IMR-90 (cell line): ENCODE measurements at regions not wholly inside any gene's neighbourhood (a gene's known extent, or its start where the extent isn't known, plus 50 kb on each side); places are given as distances from the start of the nearest gene placed in this dataset.
A peak's percentile ranks its signal among the peaks of the same experiment; 100 is the strongest.

Experiments used
- ATAC-seq: fragments of 200-7000 bp; cut with Tn5 transposase; 2 replicates; pipeline ENCODE4 v1.9.1; 2020; ENCODE audit warnings: low read depth, mild to moderate bottlenecking, moderate library complexity
- BruUV-seq: library from RNA; stranded (reverse); fragments of 400-500 nt; replicated peaks from 2 replicates; lab custom pipeline; 2021; lab: Mats Ljungman, UMichigan
- CTCF ChIA-PET: fragments of 300-600 bp; formaldehyde crosslinking; extraction: SDS; loops from one replicate; lab custom pipeline; 2021; ENCODE audit warnings: antibody characterized with exemption; lab: Yijun Ruan, JAX
- POLR2A ChIA-PET: fragments of 300-600 bp; sonication (Branson Sonifier 250); formaldehyde crosslinking; loops from one replicate; lab custom pipeline; 2022; ENCODE audit warnings: antibody characterized with exemption; ENCODE audit not compliant: unreplicated experiment; lab: Charles Lee
- DNase-seq: peaks from one replicate; pipeline ENCODE4 v3.0.0; 2013
- H2AFZ ChIP-seq: replicated peaks from 2 replicates; pipeline ENCODE3; 2013; ENCODE audit warnings: low read length, mild to moderate bottlenecking; ENCODE audit not compliant: poor library complexity
- H2AK5ac ChIP-seq: 2 replicates; pipeline ENCODE4 v1.6.1; 2013; ENCODE audit warnings: low read depth, low read length, inconsistent platforms
- H2AK9ac ChIP-seq: replicated peaks from 2 replicates; pipeline ENCODE3; 2013; ENCODE audit warnings: mild to moderate bottlenecking, low read depth, low read length, moderate library complexity; ENCODE audit not compliant: poor library complexity
- H2BK120ac ChIP-seq: 2 replicates; pipeline ENCODE4 v1.6.1; 2013; ENCODE audit warnings: low read depth, low read length, inconsistent platforms
- H2BK15ac ChIP-seq: 3 replicates; pipeline ENCODE4 v1.6.1; 2013; ENCODE audit warnings: low read depth, low read length, inconsistent platforms
- H2BK20ac ChIP-seq: 2 replicates; pipeline ENCODE4 v1.6.1; 2013; ENCODE audit warnings: low read depth, mild to moderate bottlenecking, inconsistent platforms, low read length, moderate library complexity
- H2BK5ac ChIP-seq: 2 replicates; pipeline ENCODE4 v1.6.1; 2013; ENCODE audit warnings: mild to moderate bottlenecking, low read depth, low read length, inconsistent platforms; ENCODE audit not compliant: poor library complexity, severe bottlenecking
- H3K14ac ChIP-seq: replicated peaks from 2 replicates; pipeline ENCODE4 v1.6.1; 2013; ENCODE audit warnings: low read depth, low read length, inconsistent platforms
- H3K18ac ChIP-seq: 2 replicates; pipeline ENCODE4 v1.6.1; 2013; ENCODE audit warnings: low read depth, low read length, control low read depth
- H3K23ac ChIP-seq: 2 replicates; pipeline ENCODE4 v1.6.1; 2013; ENCODE audit warnings: low read depth, low read length, inconsistent platforms
- H3K27ac ChIP-seq: 2 replicates; pipeline ENCODE4 v1.5.1; 2013; ENCODE audit warnings: mild to moderate bottlenecking, control low read depth, low read length; ENCODE audit not compliant: insufficient read depth
- H3K27me3 ChIP-seq: 2 replicates; pipeline ENCODE4 v1.6.1; 2013; ENCODE audit warnings: low read length; ENCODE audit not compliant: control insufficient read depth, insufficient read depth
- H3K36me3 ChIP-seq: 2 replicates; pipeline ENCODE4 v1.6.1; 2013; ENCODE audit warnings: low read length, mixed read lengths; ENCODE audit not compliant: control insufficient read depth, insufficient read depth
- H3K4ac ChIP-seq: 2 replicates; pipeline ENCODE4 v1.6.1; 2013; ENCODE audit warnings: low read depth, low read length, inconsistent platforms
- H3K4me1 ChIP-seq: 2 replicates; pipeline ENCODE4 v1.6.1; 2013; ENCODE audit warnings: low read length, mixed read lengths; ENCODE audit not compliant: control insufficient read depth, insufficient read depth
- H3K4me2 ChIP-seq: 2 replicates; pipeline ENCODE4 v1.6.1; 2013; ENCODE audit warnings: low read depth, mild to moderate bottlenecking, control low read depth, low read length, moderate library complexity
- H3K4me3 ChIP-seq: 2 replicates; pipeline ENCODE4 v1.5.1; 2013; ENCODE audit warnings: low read depth, mild to moderate bottlenecking, control low read depth, low read length, moderate library complexity; ENCODE audit not compliant: insufficient read depth
- H3K56ac ChIP-seq: 2 replicates; pipeline ENCODE4 v1.6.1; 2013; ENCODE audit warnings: low read length, inconsistent platforms; ENCODE audit not compliant: insufficient read depth; ENCODE audit errors: extremely low read depth
- H3K79me1 ChIP-seq, 2 experiments: 2 replicates each; pipeline ENCODE4 v1.6.1; 2013; ENCODE audit warnings: low read length in 2 of 2, inconsistent platforms in 1 of 2, low read depth in 1 of 2
- H3K9ac ChIP-seq: 2 replicates; pipeline ENCODE4 v1.6.1; 2013; ENCODE audit warnings: low read depth, low read length, control low read depth
- H3K9me1 ChIP-seq: 2 replicates; pipeline ENCODE4 v1.6.1; 2013; ENCODE audit warnings: low read length, inconsistent platforms; ENCODE audit not compliant: insufficient read depth
- H3K9me3 ChIP-seq: 2 replicates; pipeline ENCODE4 v1.6.1; 2013; ENCODE audit warnings: low read length; ENCODE audit not compliant: control insufficient read depth, insufficient read depth
- H4K20me1 ChIP-seq: 2 replicates; pipeline ENCODE4 v1.6.1; 2013; ENCODE audit warnings: low read length, inconsistent platforms; ENCODE audit not compliant: insufficient read depth
- H4K5ac ChIP-seq: 2 replicates; pipeline ENCODE4 v1.6.1; 2013; ENCODE audit warnings: mild to moderate bottlenecking, low read depth, low read length, control low read depth
- H4K8ac ChIP-seq, 2 experiments: 2 replicates each; pipeline ENCODE4 v1.6.1; 2013; ENCODE audit warnings: low read depth in 2 of 2, low read length in 2 of 2, control low read depth in 1 of 2, inconsistent platforms in 1 of 2
- H4K91ac ChIP-seq: 2 replicates; pipeline ENCODE4 v1.6.1; 2013; ENCODE audit warnings: low read depth, low read length, inconsistent platforms; ENCODE audit not compliant: insufficient read depth
- BHLHE40 ChIP-seq: fragments of 150-350 bp; IDR thresholded peaks from 2 replicates; pipeline ENCODE4 v1.6.1; 2016; ENCODE audit warnings: mild to moderate bottlenecking, low read depth, low read length
- CEBPB ChIP-seq: IDR thresholded peaks from 2 replicates; pipeline ENCODE4 v1.6.1; 2012; ENCODE audit warnings: low read depth, low read length, improper control_type of control experiment
- CHD1 ChIP-seq: IDR thresholded peaks from 2 replicates; pipeline ENCODE4 v1.6.1; 2012; ENCODE audit warnings: low read depth, low read length, improper control_type of control experiment
- ELK1 ChIP-seq: fragments of 150-350 bp; IDR thresholded peaks from 2 replicates; pipeline ENCODE4 v1.6.1; 2016; ENCODE audit warnings: low read depth, mild to moderate bottlenecking, low read length, moderate library complexity, borderline replicate concordance
- FOS ChIP-seq: fragments of 150-350 bp; IDR thresholded peaks from 2 replicates; pipeline ENCODE4 v1.6.1; 2016; ENCODE audit warnings: low read depth, low read length
- MAFK ChIP-seq: IDR thresholded peaks from 2 replicates; pipeline ENCODE4 v1.6.1; 2012; ENCODE audit warnings: low read depth, low read length, improper control_type of control experiment
- MAZ ChIP-seq: IDR thresholded peaks from 2 replicates; pipeline ENCODE4 v1.6.1; 2012; ENCODE audit warnings: low read depth, mild to moderate bottlenecking, low read length, improper control_type of control experiment, moderate library complexity, borderline replicate concordance
- MXI1 ChIP-seq: IDR thresholded peaks from 2 replicates; pipeline ENCODE4 v1.6.1; 2012; ENCODE audit warnings: low read depth, mild to moderate bottlenecking, low read length, moderate library complexity, borderline replicate concordance
- NFE2L2 ChIP-seq: fragments of 150-350 bp; IDR thresholded peaks from 2 replicates; pipeline ENCODE4 v1.6.1; 2016; ENCODE audit warnings: low read depth, mild to moderate bottlenecking, low read length
- POLR2A ChIP-seq: IDR thresholded peaks from 2 replicates; pipeline ENCODE4 v1.6.1; 2012; ENCODE audit warnings: mild to moderate bottlenecking, low read depth, low read length
- RAD21 ChIP-seq: IDR thresholded peaks from 2 replicates; pipeline ENCODE4 v1.6.1; 2012; ENCODE audit warnings: low read length, improper control_type of control experiment
- RCOR1 ChIP-seq: IDR thresholded peaks from 2 replicates; pipeline ENCODE4 v1.6.1; 2012; ENCODE audit warnings: mild to moderate bottlenecking, low read length, improper control_type of control experiment; ENCODE audit not compliant: insufficient replicate concordance
- RFX5 ChIP-seq: IDR thresholded peaks from 2 replicates; pipeline ENCODE4 v1.8.0; 2012; ENCODE audit warnings: low read depth, mild to moderate bottlenecking, low read length, moderate library complexity
- SMC3 ChIP-seq: fragments of 150-350 bp; IDR thresholded peaks from 2 replicates; pipeline ENCODE4 v1.6.1; 2016; ENCODE audit warnings: low read depth, mild to moderate bottlenecking, antibody characterized with exemption, low read length, moderate library complexity
- WGBS, 2 experiments: methylation state at CpG; one replicate each; pipeline versions ENCODE4 v1.1.5 to v1.1.7; 2013; ENCODE audit warnings: missing lambda C conversion rate in 2 of 2; ENCODE audit not compliant: insufficient read length in 1 of 2; ENCODE audit errors: extremely low coverage in 2 of 2; 5-methylcytosine and 5-hydroxymethylcytosine counted together
- dilution Hi-C: fragments of 300-500 bp; cut with HindIII; formaldehyde crosslinking; loops from one replicate; pipeline ENCODE4 v1.14.3; 2018; ENCODE audit warnings: low sequenced_read_pairs; ENCODE audit not compliant: unreplicated experiment
- in situ Hi-C: fragments of 300-500 bp; cut with MboI; formaldehyde crosslinking; loops from 3 replicates; pipeline ENCODE4 v1.14.3; 2019; ENCODE audit warnings: low sequenced_read_pairs, inconsistent platforms, mixed read lengths
- intact Hi-C: fragments of 100-400 bp; cut with micrococcal nuclease; formaldehyde crosslinking; loops from 2 replicates; pipeline ENCODE4 v1.10.0; 2022
- TF ChIP-seq, protein P1 (sequence below): fragments of 150-350 bp; IDR thresholded peaks from 2 replicates; pipeline ENCODE4 v1.6.1; 2017; ENCODE audit warnings: mild to moderate bottlenecking, antibody characterized with exemption, low read length, low read depth
- TF ChIP-seq, protein P2 (sequence below): conservative IDR thresholded peaks from 2 replicates; pipeline ENCODE4 v1.5.1; 2012; ENCODE audit warnings: mild to moderate bottlenecking, low read depth, low read length, improper control_type of control experiment

DNA sequence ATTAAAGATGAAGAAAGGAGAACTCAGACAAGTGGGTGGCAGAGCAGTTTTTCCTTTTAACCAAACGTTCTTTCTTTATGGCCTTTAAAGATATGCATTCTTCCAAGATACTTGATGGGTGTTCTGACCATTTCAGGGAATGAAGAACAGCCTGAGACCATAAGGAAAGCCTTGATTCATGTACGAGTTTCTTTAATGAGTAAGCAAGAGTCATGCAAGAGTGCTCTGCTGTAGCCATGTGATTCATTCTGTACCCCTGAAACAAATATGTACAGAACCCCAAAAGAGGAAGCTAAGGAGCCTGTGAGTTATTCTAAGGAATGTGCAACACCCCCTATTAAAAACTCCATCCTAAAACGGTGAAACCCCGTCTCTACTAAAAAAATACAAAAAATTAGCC lies 372.8 kb downstream of the MTX2 start:
- ATAC-seq (no peak; the same call in 1 of the 2 replicates), DNase-seq (peak; percentile 51)
- in situ Hi-C loops: no loop called here
- Histone ChIP-seq H2AK9ac (no peak overlapping the region), H2BK5ac (no peak overlapping the region), H2BK15ac (no peak overlapping the region), H3K9me1 (no peaks in the 10 kb centered on the region), H3K23ac (no peak overlapping the region), H4K20me1 (no peaks in the 10 kb centered on the region), H3K27me3 (peaks cover 22% of the 10 kb centered on the region), H3K14ac (no peak overlapping the region), H3K4me1 (no peaks in the 10 kb centered on the region), H3K79me1 (no peaks in the 10 kb centered on the region), H3K36me3 (no peaks in the 10 kb centered on the region), H3K4ac (no peak overlapping the region), H4K8ac (no peak overlapping the region), H2BK120ac (no peak overlapping the region), H2AFZ (no peak overlapping the region), H2AK5ac (no peak overlapping the region), H3K9ac (no peak overlapping the region), H4K91ac (no peak overlapping the region), H3K18ac (no peak overlapping the region), H3K4me2 (no peak overlapping the region), H4K5ac (no peak overlapping the region), H3K27ac (no peak overlapping the region), H3K9me3 (no peaks in the 10 kb centered on the region), H2BK20ac (no peak overlapping the region), H3K4me3 (no peak overlapping the region), H3K56ac (no peak overlapping the region)
- BruUV-seq: no TSS peak
- POLR2A ChIA-PET: no interaction called here
- intact Hi-C loops: no loop called here
- dilution Hi-C loops: no loop called here
- 0% methylated on average over 1 of the region's 4 CpGs; no CpG with 5 or more reads in 1 of the 2 experiments for whole genome bisulfite sequencing, 2 experiments
- TF ChIP-seq RCOR1: no peak
- no peak for TF ChIP-seq RAD21
- TF ChIP-seq MXI1: no peak
- no peak for TF ChIP-seq MAFK
- TF ChIP-seq CEBPB: no peak
- TF ChIP-seq, protein P1, sequence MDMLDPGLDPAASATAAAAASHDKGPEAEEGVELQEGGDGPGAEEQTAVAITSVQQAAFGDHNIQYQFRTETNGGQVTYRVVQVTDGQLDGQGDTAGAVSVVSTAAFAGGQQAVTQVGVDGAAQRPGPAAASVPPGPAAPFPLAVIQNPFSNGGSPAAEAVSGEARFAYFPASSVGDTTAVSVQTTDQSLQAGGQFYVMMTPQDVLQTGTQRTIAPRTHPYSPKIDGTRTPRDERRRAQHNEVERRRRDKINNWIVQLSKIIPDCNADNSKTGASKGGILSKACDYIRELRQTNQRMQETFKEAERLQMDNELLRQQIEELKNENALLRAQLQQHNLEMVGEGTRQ: no peak
- no peak for TF ChIP-seq MAZ
- TF ChIP-seq FOS: no peak
- TF ChIP-seq RFX5: no peak
- no peak for TF ChIP-seq BHLHE40
- no peak for TF ChIP-seq SMC3
- no peak for TF ChIP-seq CHD1
- TF ChIP-seq POLR2A: no peak
- no peak for TF ChIP-seq NFE2L2
- TF ChIP-seq ELK1: no peak
- TF ChIP-seq, protein P2, sequence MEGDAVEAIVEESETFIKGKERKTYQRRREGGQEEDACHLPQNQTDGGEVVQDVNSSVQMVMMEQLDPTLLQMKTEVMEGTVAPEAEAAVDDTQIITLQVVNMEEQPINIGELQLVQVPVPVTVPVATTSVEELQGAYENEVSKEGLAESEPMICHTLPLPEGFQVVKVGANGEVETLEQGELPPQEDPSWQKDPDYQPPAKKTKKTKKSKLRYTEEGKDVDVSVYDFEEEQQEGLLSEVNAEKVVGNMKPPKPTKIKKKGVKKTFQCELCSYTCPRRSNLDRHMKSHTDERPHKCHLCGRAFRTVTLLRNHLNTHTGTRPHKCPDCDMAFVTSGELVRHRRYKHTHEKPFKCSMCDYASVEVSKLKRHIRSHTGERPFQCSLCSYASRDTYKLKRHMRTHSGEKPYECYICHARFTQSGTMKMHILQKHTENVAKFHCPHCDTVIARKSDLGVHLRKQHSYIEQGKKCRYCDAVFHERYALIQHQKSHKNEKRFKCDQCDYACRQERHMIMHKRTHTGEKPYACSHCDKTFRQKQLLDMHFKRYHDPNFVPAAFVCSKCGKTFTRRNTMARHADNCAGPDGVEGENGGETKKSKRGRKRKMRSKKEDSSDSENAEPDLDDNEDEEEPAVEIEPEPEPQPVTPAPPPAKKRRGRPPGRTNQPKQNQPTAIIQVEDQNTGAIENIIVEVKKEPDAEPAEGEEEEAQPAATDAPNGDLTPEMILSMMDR: no peak
- CTCF ChIA-PET: interaction anchor here (0.6 to 0.7 kb wide), 2 partner anchors 178 to 425 kb away, joined by 3 to 4 read pairs; no protein-coding TSS in a partner anchor
